Stimulated activated naive B cell treated with anti-CD40 and anti-IgM and Interleukin-4, amounts not matched to agents 10 μg/mL and 1 μg/mL and 100 μg/mL, for 72 hours (primary cell): ENCODE measurements at regions not wholly inside any gene's neighbourhood (a gene's known extent, or its start where the extent isn't known, plus 50 kb on each side); places are given as distances from the start of the nearest gene placed in this dataset.
"Not testable (repeated sequence)": the region's sequence is repeated elsewhere in the genome, so short reads cannot be mapped to it uniquely, and the experiment has no call there.

Experiments
- ATAC-seq, 2 donors: fragments of 150-1000 bp; cut with Tn5 transposase; replicated peaks; 2 replicates each; pipeline ENCODE4 v1.10.0; 2021; ENCODE audit warnings: moderate library complexity in 1 of 2
- DNase-seq: peaks from one replicate; pipeline ENCODE4 v3.0.0; 2021
- H3K27ac Mint-ChIP-seq: one replicate; pipeline ENCODE4 v1.8.0; 2022; ENCODE audit warnings: mild to moderate bottlenecking, mixed read lengths
- H3K27me3 Mint-ChIP-seq, 2 donors: one replicate each; pipeline ENCODE4 v1.8.0; 2022; ENCODE audit warnings: mixed read lengths in 2 of 2
- H3K36me3 Mint-ChIP-seq, 2 donors: one replicate each; pipeline ENCODE4 v1.8.0; 2022; ENCODE audit warnings: mixed read lengths in 2 of 2, mild to moderate bottlenecking in 1 of 2
- H3K4me1 Mint-ChIP-seq, 2 donors: one replicate each; pipeline ENCODE4 v1.8.0; 2022; ENCODE audit warnings: mixed read lengths in 2 of 2, mild to moderate bottlenecking in 1 of 2
- H3K4me3 Mint-ChIP-seq, 2 donors: one replicate each; pipeline ENCODE4 v1.8.0; 2022; ENCODE audit warnings: mild to moderate bottlenecking in 2 of 2, mixed read lengths in 2 of 2, moderate library complexity in 1 of 2
- H3K9me3 Mint-ChIP-seq, 2 donors: one replicate each; pipeline ENCODE4 v1.8.0; 2022; ENCODE audit warnings: mixed read lengths in 2 of 2, mild to moderate bottlenecking in 1 of 2

- H3K27me3 Mint-ChIP-seq: peaks cover 0 to 6% of the 10 kb centered on the region in 2 donors
- H3K4me3 Mint-ChIP-seq: no peak overlapping the region
- H3K27ac Mint-ChIP-seq: no peak overlapping the region
- H3K36me3 Mint-ChIP-seq: no peaks in the 10 kb centered on the region
- peaks cover 10 to 20% of the 10 kb centered on the region in 2 donors for H3K4me1 Mint-ChIP-seq
- ATAC-seq: peak; percentile 80 to 91
- peak; percentile 16 for DNase-seq
- H3K9me3 Mint-ChIP-seq: no peaks in the 10 kb centered on the region
Measured at GRCh38 chrX:13428053-13428786, 108.4 kb upstream of the ATXN3L start.

- H3K27ac Mint-ChIP-seq: no peak overlapping the region
Measured at GRCh38 chrX:13427441-13428052, 107.7 kb upstream of the ATXN3L start.

GRCh38 chrX:13420545-13421183 lies 100.8 kb upstream of the ATXN3L start:
- DNase-seq: peak; percentile 21
- Mint-ChIP-seq H3K27ac (peak overlapping the region; percentile 77), H3K9me3 (peaks cover 2 to 8% of the 10 kb centered on the region in 2 donors), H3K36me3 (peaks cover 0 to 3% of the 10 kb centered on the region in 2 donors), H3K4me1 (peaks cover 26 to 48% of the 10 kb centered on the region in 2 donors), H3K4me3 (peak overlapping the region; percentile 19 to 59), H3K27me3 (peaks cover 0 to 15% of the 10 kb centered on the region in 2 donors)
- peak; percentile 76 to 78 for ATAC-seq

More at GRCh38 chrX:13427441-13428052, 107.7 kb upstream of the ATXN3L start:
- peaks cover 12 to 27% of the 10 kb centered on the region in 2 donors for H3K4me1 Mint-ChIP-seq
- H3K4me3 Mint-ChIP-seq: no peak overlapping the region
- ATAC-seq (no peak), DNase-seq (no peak)
- no peaks in the 10 kb centered on the region for H3K9me3 Mint-ChIP-seq
- no peaks in the 10 kb centered on the region for H3K36me3 Mint-ChIP-seq
- peaks cover 0 to 6% of the 10 kb centered on the region in 2 donors for H3K27me3 Mint-ChIP-seq

- no peak for DNase-seq
- peak overlapping the region; percentile 39 to 59 for H3K4me3 Mint-ChIP-seq
- peaks cover 0 to 15% of the 10 kb centered on the region in 2 donors for H3K27me3 Mint-ChIP-seq
- H3K9me3 Mint-ChIP-seq: peaks cover 2 to 8% of the 10 kb centered on the region in 2 donors
- peak overlapping the region; percentile 80 for H3K27ac Mint-ChIP-seq
- ATAC-seq: peak; percentile 41 to 42
- peaks cover 26 to 49% of the 10 kb centered on the region in 2 donors for H3K4me1 Mint-ChIP-seq
- peaks cover 0 to 3% of the 10 kb centered on the region in 2 donors for H3K36me3 Mint-ChIP-seq
Measured at GRCh38 chrX:13419918-13420317, 100.1 kb upstream of the ATXN3L start.

GRCh38 chrX:13419276-13419675 lies 99.4 kb upstream of the ATXN3L start:
- Mint-ChIP-seq H3K4me3 (peak overlapping the region; percentile 39 to 59), H3K27ac (peak overlapping the region; percentile 80), H3K4me1 (peaks cover 28 to 52% of the 10 kb centered on the region in 2 donors), H3K9me3 (peaks cover 2 to 8% of the 10 kb centered on the region in 2 donors), H3K36me3 (peaks cover 0 to 3% of the 10 kb centered on the region in 2 donors), H3K27me3 (peaks cover 0 to 15% of the 10 kb centered on the region in 2 donors)
- DNase-seq (no peak), ATAC-seq (peak; percentile 38 to 51)

- Mint-ChIP-seq H3K4me3 (peak overlapping the region; percentile 11 to 34), H3K4me1 (peaks cover 29 to 52% of the 10 kb centered on the region in 2 donors), H3K27ac (peak overlapping the region; percentile 81), H3K9me3 (peaks cover 2 to 8% of the 10 kb centered on the region in 2 donors), H3K27me3 (peaks cover 0 to 15% of the 10 kb centered on the region in 2 donors), H3K36me3 (peaks cover 0 to 3% of the 10 kb centered on the region in 2 donors)
- DNase-seq: no peak
- ATAC-seq: peak; percentile 17 to 43
Measured at GRCh38 chrX:13418126-13419097, 98.6 kb upstream of the ATXN3L start.

- no peak for DNase-seq
- no peak overlapping the region for H3K27ac Mint-ChIP-seq
- H3K4me3 Mint-ChIP-seq: no peak overlapping the region
- H3K9me3 Mint-ChIP-seq: peaks cover 2 to 8% of the 10 kb centered on the region in 2 donors
- H3K27me3 Mint-ChIP-seq: peaks cover 0 to 19% of the 10 kb centered on the region in 2 donors
- peaks cover 3% of the 10 kb centered on the region in 2 donors for H3K36me3 Mint-ChIP-seq
- peaks cover 22 to 30% of the 10 kb centered on the region in 2 donors for H3K4me1 Mint-ChIP-seq
- no peak for ATAC-seq
Measured at GRCh38 chrX:13415509-13415908, 95.7 kb upstream of the ATXN3L start.

GRCh38 chrX:13414006-13414647 lies 94.3 kb upstream of the ATXN3L start:
- Mint-ChIP-seq H3K36me3 (peaks cover 3% of the 10 kb centered on the region in 2 donors), H3K9me3 (peaks cover 0 to 8% of the 10 kb centered on the region in 2 donors), H3K4me1 (peaks cover 14 to 19% of the 10 kb centered on the region in 2 donors), H3K4me3 (no peak overlapping the region), H3K27ac (no peak overlapping the region), H3K27me3 (peaks cover 0 to 23% of the 10 kb centered on the region in 2 donors)
- DNase-seq (no peak), ATAC-seq (no peak)

GRCh38 chrX:13412208-13412600 lies 92.4 kb upstream of the ATXN3L start:
- Mint-ChIP-seq H3K4me3 (no peak overlapping the region), H3K9me3 (peaks cover 0 to 5% of the 10 kb centered on the region in 2 donors), H3K36me3 (peaks cover 0 to 3% of the 10 kb centered on the region in 2 donors), H3K27me3 (peaks cover 0 to 17% of the 10 kb centered on the region in 2 donors), H3K27ac (no peak overlapping the region), H3K4me1 (peaks cover 4 to 8% of the 10 kb centered on the region in 2 donors)
- no peak for DNase-seq
- ATAC-seq: no peak

GRCh38 chrX:13411496-13412207 lies 91.8 kb upstream of the ATXN3L start:
- H3K27ac Mint-ChIP-seq: no peak overlapping the region
- peaks cover 0 to 8% of the 10 kb centered on the region in 2 donors for H3K36me3 Mint-ChIP-seq
- no peak for DNase-seq
- H3K27me3 Mint-ChIP-seq: peaks cover 0 to 15% of the 10 kb centered on the region in 2 donors
- ATAC-seq: no peak
- peaks cover 4 to 8% of the 10 kb centered on the region in 2 donors for H3K4me1 Mint-ChIP-seq
- H3K9me3 Mint-ChIP-seq: peaks cover 0 to 10% of the 10 kb centered on the region in 2 donors
- H3K4me3 Mint-ChIP-seq: no peak overlapping the region

GRCh38 chrX:13408599-13408998 lies 88.7 kb upstream of the ATXN3L start:
- H3K4me1 Mint-ChIP-seq, DNase-seq: not testable (repeated sequence)

GRCh38 chrX:13404777-13405176 lies 84.9 kb upstream of the ATXN3L start:
- H3K27ac Mint-ChIP-seq, H3K36me3 Mint-ChIP-seq, H3K9me3 Mint-ChIP-seq, DNase-seq, H3K27me3 Mint-ChIP-seq, ATAC-seq, H3K4me1 Mint-ChIP-seq, H3K4me3 Mint-ChIP-seq: not testable (repeated sequence)

More at GRCh38 chrX:13408599-13408998, 88.7 kb upstream of the ATXN3L start:
- not testable (repeated sequence) for H3K9me3 Mint-ChIP-seq, ATAC-seq, H3K4me3 Mint-ChIP-seq, H3K27ac Mint-ChIP-seq, H3K36me3 Mint-ChIP-seq
- H3K27me3 Mint-ChIP-seq: peaks cover 0 to 16% of the 10 kb centered on the region in 2 donors
